Parathyroid adenoma (tissue), 2 donors: ENCODE measurements at regions not wholly inside any gene's neighbourhood (a gene's known extent, or its start where the extent isn't known, plus 50 kb on each side); places are given as distances from the start of the nearest gene placed in this dataset.

ENCODE experiments used
- H2AFZ ChIP-seq: fragments of 300-600 bp; sonication (generic); one replicate; pipeline ENCODE4 v1.7.0; 2017; ENCODE audit warnings: antibody characterized with exemption, mild to moderate bottlenecking
- H3K27ac ChIP-seq: fragments of 300-600 bp; sonication (generic); one replicate; pipeline ENCODE4 v1.7.0; 2017
- H3K27me3 ChIP-seq: fragments of 300-600 bp; sonication (generic); one replicate; pipeline ENCODE4 v1.7.0; 2017; ENCODE audit warnings: low read length; ENCODE audit not compliant: control insufficient read depth, insufficient read depth
- H3K36me3 ChIP-seq: fragments of 300-600 bp; sonication (generic); one replicate; pipeline ENCODE4 v1.7.0; 2017; ENCODE audit warnings: low read length; ENCODE audit not compliant: control insufficient read depth, insufficient read depth
- H3K4me1 ChIP-seq: fragments of 300-600 bp; sonication (generic); one replicate; pipeline ENCODE4 v1.7.0; 2017; ENCODE audit warnings: control low read depth
- H3K4me2 ChIP-seq: fragments of 300-600 bp; sonication (generic); one replicate; pipeline ENCODE4 v1.7.0; 2017; ENCODE audit warnings: low read length
- H3K4me3 ChIP-seq: fragments of 300-600 bp; sonication (generic); one replicate; pipeline ENCODE4 v1.7.0; 2017; ENCODE audit warnings: low read depth, low read length
- H3K79me2 ChIP-seq: fragments of 300-600 bp; sonication (generic); one replicate; pipeline ENCODE4 v1.7.0; 2017; ENCODE audit warnings: control low read depth
- H3K9ac ChIP-seq: fragments of 300-600 bp; sonication (generic); one replicate; pipeline ENCODE4 v1.7.0; 2017; ENCODE audit warnings: mild to moderate bottlenecking
- H3K9me3 ChIP-seq: fragments of 300-600 bp; sonication (generic); one replicate; pipeline ENCODE4 v1.7.0; 2017; ENCODE audit warnings: low read length; ENCODE audit not compliant: control insufficient read depth
- TF ChIP-seq, protein P1 (sequence below): fragments of 300-600 bp; sonication (generic); IDR thresholded peaks from one replicate; pipeline ENCODE4 v1.7.0; 2017; ENCODE audit warnings: antibody characterized with exemption, mild to moderate bottlenecking
- donor health status: primary hyperparathyroidism.

DNA sequence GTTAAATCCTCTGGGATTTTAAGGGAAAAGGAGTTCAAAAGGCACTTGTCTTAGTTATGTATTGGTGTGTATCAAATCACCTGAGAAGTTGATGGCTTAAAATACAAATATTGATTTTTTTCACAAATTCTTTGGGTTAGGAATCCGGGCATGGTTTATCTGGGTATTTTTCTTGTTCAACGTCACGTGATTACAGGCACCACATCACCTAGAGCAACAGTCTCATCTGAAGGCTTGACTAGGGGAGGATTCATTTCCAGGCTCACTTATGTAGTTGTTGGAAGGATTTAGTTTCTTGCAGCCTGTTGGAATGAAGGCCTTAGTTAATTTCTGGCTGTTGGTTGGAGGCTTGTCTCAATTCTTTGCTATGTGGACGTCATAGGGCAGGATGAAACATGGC, 326.1 kb downstream of the STIM2 start:
- Histone ChIP-seq H3K4me3 (no peak overlapping the region), H3K79me2 (no peaks in the 10 kb centered on the region), H2AFZ (no peak overlapping the region), H3K27me3 (no peaks in the 10 kb centered on the region), H3K9ac (no peak overlapping the region), H3K36me3 (no peaks in the 10 kb centered on the region), H3K27ac (no peak overlapping the region), H3K9me3 (no peaks in the 10 kb centered on the region), H3K4me1 (no peaks in the 10 kb centered on the region), H3K4me2 (no peak overlapping the region)
- TF ChIP-seq, protein P1, sequence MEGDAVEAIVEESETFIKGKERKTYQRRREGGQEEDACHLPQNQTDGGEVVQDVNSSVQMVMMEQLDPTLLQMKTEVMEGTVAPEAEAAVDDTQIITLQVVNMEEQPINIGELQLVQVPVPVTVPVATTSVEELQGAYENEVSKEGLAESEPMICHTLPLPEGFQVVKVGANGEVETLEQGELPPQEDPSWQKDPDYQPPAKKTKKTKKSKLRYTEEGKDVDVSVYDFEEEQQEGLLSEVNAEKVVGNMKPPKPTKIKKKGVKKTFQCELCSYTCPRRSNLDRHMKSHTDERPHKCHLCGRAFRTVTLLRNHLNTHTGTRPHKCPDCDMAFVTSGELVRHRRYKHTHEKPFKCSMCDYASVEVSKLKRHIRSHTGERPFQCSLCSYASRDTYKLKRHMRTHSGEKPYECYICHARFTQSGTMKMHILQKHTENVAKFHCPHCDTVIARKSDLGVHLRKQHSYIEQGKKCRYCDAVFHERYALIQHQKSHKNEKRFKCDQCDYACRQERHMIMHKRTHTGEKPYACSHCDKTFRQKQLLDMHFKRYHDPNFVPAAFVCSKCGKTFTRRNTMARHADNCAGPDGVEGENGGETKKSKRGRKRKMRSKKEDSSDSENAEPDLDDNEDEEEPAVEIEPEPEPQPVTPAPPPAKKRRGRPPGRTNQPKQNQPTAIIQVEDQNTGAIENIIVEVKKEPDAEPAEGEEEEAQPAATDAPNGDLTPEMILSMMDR, result no peak

DNA sequence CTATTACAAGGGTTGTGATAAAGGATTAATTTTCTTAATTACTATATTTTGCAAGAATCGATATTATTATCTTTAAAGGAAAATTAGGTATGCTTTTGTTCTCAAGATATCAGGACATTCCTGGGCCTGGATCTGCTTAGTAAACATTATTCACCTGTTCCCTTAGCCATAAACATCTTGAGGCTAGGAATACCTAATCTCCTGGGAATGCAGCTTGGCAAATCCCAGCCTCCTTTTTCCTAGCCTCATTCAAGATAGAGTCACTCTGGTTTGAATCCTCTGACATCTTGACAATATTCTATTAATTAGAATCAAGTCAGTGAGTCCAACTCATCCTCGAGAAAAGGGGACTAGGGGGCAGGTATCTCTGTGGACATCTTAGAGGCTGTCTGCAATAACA, 327.1 kb downstream of the STIM2 start:
- Histone ChIP-seq H3K27me3 (no peaks in the 10 kb centered on the region), H3K9me3 (no peaks in the 10 kb centered on the region), H3K36me3 (no peaks in the 10 kb centered on the region), H3K9ac (no peak overlapping the region), H3K79me2 (no peaks in the 10 kb centered on the region), H3K4me2 (no peak overlapping the region), H3K27ac (no peak overlapping the region), H3K4me3 (no peak overlapping the region), H3K4me1 (no peaks in the 10 kb centered on the region), H2AFZ (no peak overlapping the region)
- TF ChIP-seq, protein P1, result no peak

DNA sequence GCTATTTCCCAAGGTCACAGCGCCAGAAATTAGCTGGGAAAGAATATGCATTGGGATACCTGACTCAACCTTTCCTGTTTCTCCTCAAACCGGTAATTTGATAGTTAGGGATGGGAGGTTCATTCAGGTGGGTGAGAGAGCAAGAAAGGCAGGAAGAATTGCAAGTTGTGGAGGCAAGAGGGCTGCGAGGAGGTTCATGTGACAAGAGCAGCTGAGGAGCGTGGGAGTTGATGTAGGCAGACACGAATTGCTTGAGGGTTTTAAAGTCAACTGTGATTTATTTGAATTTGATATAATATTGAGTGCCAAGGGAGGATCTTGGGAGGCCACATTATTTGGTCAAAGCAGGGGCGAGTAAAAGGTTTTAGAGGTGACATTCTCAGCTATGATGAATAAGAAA, 329.0 kb downstream of the STIM2 start:
- no peak overlapping the region for H3K4me2 ChIP-seq
- TF ChIP-seq, protein P1, result no peak
- H3K4me3 ChIP-seq, result no peak overlapping the region
- H3K27me3 ChIP-seq, result no peaks in the 10 kb centered on the region
- no peak overlapping the region for H3K9ac ChIP-seq
- no peaks in the 10 kb centered on the region for H3K36me3 ChIP-seq
- no peaks in the 10 kb centered on the region for H3K4me1 ChIP-seq
- no peak overlapping the region for H3K27ac ChIP-seq
- H3K79me2 ChIP-seq, result no peaks in the 10 kb centered on the region
- no peak overlapping the region for H2AFZ ChIP-seq
- H3K9me3 ChIP-seq, result no peaks in the 10 kb centered on the region

DNA sequence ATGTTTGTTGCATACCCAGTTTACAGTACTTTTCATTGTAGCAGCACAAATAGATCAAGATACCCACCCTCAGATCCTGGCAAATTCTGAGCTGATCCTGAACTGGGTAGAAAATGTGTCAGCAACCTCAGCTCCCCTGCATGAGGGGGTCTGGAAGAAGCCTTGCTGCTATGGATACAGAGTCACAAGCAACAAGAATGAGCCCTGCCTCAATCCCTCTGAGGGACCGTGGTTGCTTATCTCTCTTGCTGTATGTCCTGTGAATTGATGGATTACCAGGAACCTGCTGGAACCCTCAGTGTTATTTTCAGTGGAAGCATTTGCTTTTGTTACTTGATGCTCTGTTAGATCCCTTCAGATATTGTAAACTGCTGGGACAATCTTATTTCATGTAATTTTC, 331.0 kb downstream of the STIM2 start:
- H3K4me3 ChIP-seq, result no peak overlapping the region

DNA sequence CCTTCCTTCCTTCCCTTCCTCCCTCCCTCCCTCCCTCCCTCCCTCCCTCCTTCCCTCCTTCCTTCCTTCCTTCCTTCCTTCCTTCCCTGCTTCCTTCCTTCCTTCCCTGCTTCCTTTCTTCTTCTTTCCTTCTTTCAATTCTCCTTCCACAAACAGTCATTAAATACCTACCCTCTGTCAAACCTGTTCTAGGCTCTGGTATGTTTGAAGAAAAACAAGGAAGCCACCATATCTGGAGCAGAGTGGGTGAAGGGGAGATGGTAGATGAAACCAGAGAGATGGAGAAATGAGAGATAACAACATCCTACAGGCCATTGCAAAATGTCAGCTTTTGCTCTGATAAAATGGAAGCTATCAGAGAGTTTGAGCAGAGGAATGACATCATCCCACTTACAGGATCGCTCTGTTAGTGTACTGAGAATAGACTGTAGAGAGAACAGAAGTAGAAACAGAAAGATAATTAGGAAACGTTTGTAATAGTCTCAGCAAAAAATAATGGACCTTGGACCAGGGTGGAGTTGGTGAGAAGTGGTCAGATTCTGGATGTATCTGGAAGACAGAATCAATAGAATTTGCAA, 334.0 kb downstream of the STIM2 start:
- TF ChIP-seq, protein P1, result no peak
- H3K9me3 ChIP-seq, result no peaks in the 10 kb centered on the region

More for the DNA sequence above, 331.0 kb downstream of the STIM2 start:
- TF ChIP-seq, protein P1, result no peak
- Histone ChIP-seq H3K4me1 (no peaks in the 10 kb centered on the region), H3K79me2 (no peaks in the 10 kb centered on the region), H2AFZ (no peak overlapping the region), H3K27ac (no peak overlapping the region), H3K9ac (no peak overlapping the region), H3K36me3 (no peaks in the 10 kb centered on the region), H3K27me3 (no peaks in the 10 kb centered on the region), H3K9me3 (no peaks in the 10 kb centered on the region), H3K4me2 (no peak overlapping the region)

More for the DNA sequence above, 334.0 kb downstream of the STIM2 start:
- H3K36me3 ChIP-seq, result no peaks in the 10 kb centered on the region
- H3K9ac ChIP-seq, result no peak overlapping the region
- H3K27ac ChIP-seq, result no peak overlapping the region
- no peaks in the 10 kb centered on the region for H3K79me2 ChIP-seq
- no peak overlapping the region for H3K4me3 ChIP-seq
- H3K4me1 ChIP-seq, result no peaks in the 10 kb centered on the region
- H3K27me3 ChIP-seq, result no peaks in the 10 kb centered on the region
- no peak overlapping the region for H3K4me2 ChIP-seq
- H2AFZ ChIP-seq, result no peak overlapping the region
